ENCODE measurements at regions not wholly inside any gene's neighbourhood (a gene's known extent, or its start where the extent isn't known, plus 50 kb on each side); places are given as distances from the start of the nearest gene placed in this dataset.

- TF ChIP-seq ZBTB40 (IDR thresholded peaks at IDR 0.05; ENCODE audit: borderline replicate concordance) (no peak), ELK1 (IDR thresholded peaks at IDR 0.05; ENCODE audit: low read depth, low read length) (no peak), REST (IDR thresholded peaks at IDR 0.05; ENCODE audit: low read depth, low read length) (no peak), CTCF (IDR thresholded peaks at IDR 0.05 in 2 of 3, conservative IDR thresholded peaks at IDR 0.05 in 1 of 3; ENCODE audit: control insufficient read depth in 2 of 3, extremely low read depth in 1 of 3, insufficient read depth in 1 of 3, low read depth in 3 of 3, low read length in 3 of 3) (no peak), JUNB (IDR thresholded peaks at IDR 0.05) (no peak), EZH2 (IDR thresholded peaks at IDR 0.05; ENCODE audit: borderline replicate concordance, control insufficient read depth, low read depth, low read length) (no peak), NR2C2 (IDR thresholded peaks at IDR 0.05; ENCODE audit: borderline replicate concordance, control insufficient read depth, insufficient read length, low read depth) (no peak), EP300 (IDR thresholded peaks at IDR 0.05; ENCODE audit: borderline replicate concordance in 1 of 2, control insufficient read depth in 1 of 2, low read depth in 2 of 2, low read length in 2 of 2) (no peak)
These were observed 148.3 kb upstream of the MSX2 start for GRCh38 chr5:174576042-174576441.

All from GM12878 (cell line).